HepG2 (cell line): ENCODE measurements at regions not wholly inside any gene's neighbourhood (a gene's known extent, or its start where the extent isn't known, plus 50 kb on each side); places are given as distances from the start of the nearest gene placed in this dataset.

Experiments used
- ATAC-seq: fragments of 200-7000 bp; cut with Tn5 transposase; 3 replicates; pipeline ENCODE4 v1.9.1; 2020; ENCODE audit warnings: mild to moderate bottlenecking, moderate library complexity
- BruUV-seq: library from RNA; stranded (reverse); fragments of 400-500 nt; replicated peaks from 2 replicates; lab custom pipeline; 2021; lab: Mats Ljungman, UMichigan
- CTCF ChIA-PET: fragments of 300-600 bp; formaldehyde crosslinking; extraction: SDS; loops from one replicate; lab custom pipeline; 2021; ENCODE audit warnings: low total read pairs, inconsistent platforms, low intra/inter-chr PET ratio; lab: Yijun Ruan, JAX
- POLR2A ChIA-PET: fragments of 350-600 bp; sonication (Branson Sonifier 250); formaldehyde crosslinking; loops from one replicate; lab custom pipeline; 2020; ENCODE audit warnings: antibody characterized with exemption, inconsistent platforms; lab: Yijun Ruan, JAX
- DNase-seq: peaks from one replicate; pipeline ENCODE4 v3.0.0-alpha.2; 2015; ENCODE audit warnings: low spot score
- FAIRE-seq: peaks from 3 replicates; lab custom pipeline; 2011; peaks lifted over from hg19 to GRCh38; lab: Jason Lieb, UNC
- H2AFZ ChIP-seq: one replicate; pipeline ENCODE4 v1.6.1; 2011; ENCODE audit warnings: low read length, inconsistent platforms
- H3K27ac ChIP-seq: fragments of 300-600 bp; 3 replicates; pipeline ENCODE4 v1.8.0; 2011; ENCODE audit warnings: mixed run types, mild to moderate bottlenecking, mixed read lengths, low read length, inconsistent platforms; ENCODE audit not compliant: insufficient read depth; ENCODE audit errors: extremely low read length
- H3K27me3 ChIP-seq, 2 experiments: fragments of 200-600 bp in 1 of 2; 2 replicates in 1 of 2; 3 replicates in 1 of 2; pipeline versions ENCODE4 v1.6.0 to v1.8.0; 2011; ENCODE audit warnings: low read length in 2 of 2, mild to moderate bottlenecking in 2 of 2, moderate library complexity in 2 of 2, inconsistent platforms in 1 of 2; ENCODE audit not compliant: insufficient read depth in 2 of 2, control insufficient read depth in 1 of 2
- H3K36me3 ChIP-seq, 2 experiments: fragments of 200-600 bp in 1 of 2; replicated peaks in 1 of 2; 2 replicates in 1 of 2; 3 replicates in 1 of 2; pipeline versions ENCODE4 v1.5.1 to v1.8.0; 2011; ENCODE audit warnings: low read length in 2 of 2, inconsistent platforms in 1 of 2; ENCODE audit not compliant: insufficient read depth in 2 of 2, control insufficient read depth in 1 of 2
- H3K4me1 ChIP-seq: 2 replicates; pipeline ENCODE4 v1.5.1; 2012; ENCODE audit warnings: low read length, inconsistent platforms; ENCODE audit not compliant: insufficient read depth
- H3K4me2 ChIP-seq: 2 replicates; pipeline ENCODE4 v1.6.0; 2011; ENCODE audit warnings: low read depth, low read length, inconsistent platforms
- H3K4me3 ChIP-seq, 3 experiments: fragments of 200-600 bp in 1 of 3; sonication (generic), shearing (Covaris generic) in 1 of 3; replicated peaks in 1 of 3; 2 replicates each; pipeline ENCODE4 v1.5.1; 2011 to 2016; ENCODE audit warnings: low read length in 3 of 3, inconsistent platforms in 2 of 3, low read depth in 2 of 3, mild to moderate bottlenecking in 2 of 3, control low read depth in 1 of 3, mixed read lengths in 1 of 3; ENCODE audit not compliant: insufficient read depth in 1 of 3
- H3K79me2 ChIP-seq: one replicate; pipeline ENCODE4 v1.6.1; 2011; ENCODE audit warnings: low read length, inconsistent platforms; ENCODE audit not compliant: insufficient read depth
- H3K9ac ChIP-seq: 2 replicates; pipeline ENCODE4 v1.6.0; 2011; ENCODE audit warnings: mild to moderate bottlenecking, low read depth, low read length, inconsistent platforms; ENCODE audit not compliant: insufficient read depth
- H3K9me3 ChIP-seq: 2 replicates; pipeline ENCODE4 v1.5.1; 2012; ENCODE audit warnings: mild to moderate bottlenecking, low read length
- H4K20me1 ChIP-seq: 2 replicates; pipeline ENCODE4 v1.6.0; 2011; ENCODE audit warnings: inconsistent platforms, mild to moderate bottlenecking, low read length, moderate library complexity; ENCODE audit not compliant: insufficient read depth
- CHCHD3 ChIP-seq: sonication (generic); formaldehyde crosslinking; IDR thresholded peaks from 2 replicates; pipeline ENCODE4 v1.8.0; 2022; ENCODE audit warnings: mild to moderate bottlenecking, missing genetic modification reagents, moderate library complexity
- HHEX ChIP-seq: IDR thresholded peaks from 2 replicates; pipeline ENCODE4 v1.6.1; 2016; ENCODE audit warnings: control low read depth
- MAFG ChIP-seq: sonication (generic); formaldehyde crosslinking; IDR thresholded peaks from 2 replicates; pipeline ENCODE4 v1.5.1; 2020; ENCODE audit warnings: mild to moderate bottlenecking, missing genetic modification reagents
- POGK ChIP-seq: sonication (generic); formaldehyde crosslinking; conservative IDR thresholded peaks from 2 replicates; pipeline ENCODE4 v1.8.0; 2022; ENCODE audit warnings: mild to moderate bottlenecking, moderate library complexity, missing genetic modification reagents
- SIX4 ChIP-seq: sonication (generic); formaldehyde crosslinking; IDR thresholded peaks from 2 replicates; pipeline ENCODE4 v1.4.0; 2020; ENCODE audit warnings: missing genetic modification reagents
- ZNF564 ChIP-seq: sonication (generic); formaldehyde crosslinking; IDR thresholded peaks from 2 replicates; pipeline ENCODE4 v1.8.1; 2023; ENCODE audit warnings: mild to moderate bottlenecking, missing genetic modification reagents
- WGBS: methylation state at CpG from one replicate; pipeline ENCODE4 v1.1.6; 2017; ENCODE audit warnings: low lambda C conversion rate; 5-methylcytosine and 5-hydroxymethylcytosine counted together
- in situ Hi-C: cut with HindIII; loops from 2 replicates; pipeline ENCODE4 v1.10.0; 2017; ENCODE audit warnings: low pct_unique_long_range_greater_than_20kb; ENCODE audit not compliant: extremely low pct_ligation_motif_present
- intact Hi-C: fragments of 100-400 bp; cut with micrococcal nuclease; formaldehyde crosslinking; loops from one replicate; pipeline ENCODE4 v1.10.0; 2022; ENCODE audit not compliant: unreplicated experiment

- Histone ChIP-seq H4K20me1 (no peaks in the 10 kb centered on the region), H3K27me3 (peaks cover 14 to 49% of the 10 kb centered on the region in 2 experiments; a peak in 4 of 5 replicates), H3K27ac (no peak overlapping the region), H2AFZ (no peak overlapping the region), H3K79me2 (no peaks in the 10 kb centered on the region), H3K4me1 (peaks cover 86% of the 10 kb centered on the region), H3K9me3 (no peaks in the 10 kb centered on the region), H3K4me3 (0 out of 6 replicates have a peak overlapping the region, but pooled peaks of 2 of the 3 experiments have one; percentile 9 to 24), H3K36me3 (no peaks in the 10 kb centered on the region), H3K9ac (no peak overlapping the region), H3K4me2 (peak overlapping the region; percentile 57)
- ChIA-PET POLR2A (interaction anchor here (4.1 kb wide), 1 partner anchor 13 kb away, joined by 85 read pairs; no protein-coding TSS in a partner anchor), CTCF (no interaction called here)
- intact Hi-C loops (loop anchor here (5.0 kb wide), 2 partner anchors 68 to 213 kb away; no protein-coding TSS in a partner anchor), in situ Hi-C loops (no loop called here)
- FAIRE-seq (no peak), DNase-seq (no peak), ATAC-seq (no peak)
- no peak for TF ChIP-seq MAFG (CRISPR knock-in tag)
- 0 out of 2 replicates have a peak, but pooled peaks have one; percentile 27 for TF ChIP-seq CHCHD3 (CRISPR knock-in tag)
- 0 out of 2 replicates have a peak, but pooled peaks have one; percentile 21 for TF ChIP-seq POGK (CRISPR knock-in tag)
- 0 out of 2 replicates have a peak, but pooled peaks have one; percentile 39 for TF ChIP-seq ZNF564 (CRISPR knock-in tag)
- TF ChIP-seq HHEX, result no peak
- 0 out of 2 replicates have a peak, but pooled peaks have one; percentile 3 for TF ChIP-seq SIX4 (CRISPR knock-in tag)
- WGBS, result 19% methylated on average over 7 of the region's 8 CpGs
- BruUV-seq, result no TSS peak
These were observed 250.4 kb upstream of the SIX2 start for GRCh38 chr2:45259547-45260160.
